Large intestine (tissue), 3 donors: ENCODE measurements at regions not wholly inside any gene's neighbourhood (a gene's known extent, or its start where the extent isn't known, plus 50 kb on each side); places are given as distances from the start of the nearest gene placed in this dataset.

Source experiments
- DNase-seq, 2 donors: peaks; one replicate each; pipeline versions ENCODE4 v3.0.0 to v3.0.0-alpha.2; 2013
- H3K27ac ChIP-seq: one replicate; pipeline ENCODE4 v1.5.1; 2013; ENCODE audit warnings: low read length
- H3K27me3 ChIP-seq: 2 replicates; pipeline ENCODE4 v1.6.1; 2013; ENCODE audit warnings: low read length; ENCODE audit not compliant: control insufficient read depth, insufficient read depth
- H3K36me3 ChIP-seq: 2 replicates; pipeline ENCODE4 v1.6.1; 2013; ENCODE audit warnings: low read length; ENCODE audit not compliant: control insufficient read depth, insufficient read depth
- H3K4me1 ChIP-seq: one replicate; pipeline ENCODE4 v1.6.1; 2013; ENCODE audit warnings: low read length; ENCODE audit not compliant: control insufficient read depth, insufficient read depth
- H3K4me3 ChIP-seq: one replicate; pipeline ENCODE4 v1.5.1; 2013; ENCODE audit warnings: low read length
- H3K9me3 ChIP-seq: one replicate; pipeline ENCODE4 v1.6.1; 2013; ENCODE audit warnings: mild to moderate bottlenecking, low read depth, low read length, moderate library complexity; ENCODE audit not compliant: control insufficient read depth
- whole genome bisulfite sequencing: methylation state at CpG from one replicate; pipeline ENCODE4 v1.1.5; 2013; ENCODE audit warnings: low lambda C conversion rate; ENCODE audit not compliant: insufficient coverage; 5-methylcytosine and 5-hydroxymethylcytosine counted together

DNA sequence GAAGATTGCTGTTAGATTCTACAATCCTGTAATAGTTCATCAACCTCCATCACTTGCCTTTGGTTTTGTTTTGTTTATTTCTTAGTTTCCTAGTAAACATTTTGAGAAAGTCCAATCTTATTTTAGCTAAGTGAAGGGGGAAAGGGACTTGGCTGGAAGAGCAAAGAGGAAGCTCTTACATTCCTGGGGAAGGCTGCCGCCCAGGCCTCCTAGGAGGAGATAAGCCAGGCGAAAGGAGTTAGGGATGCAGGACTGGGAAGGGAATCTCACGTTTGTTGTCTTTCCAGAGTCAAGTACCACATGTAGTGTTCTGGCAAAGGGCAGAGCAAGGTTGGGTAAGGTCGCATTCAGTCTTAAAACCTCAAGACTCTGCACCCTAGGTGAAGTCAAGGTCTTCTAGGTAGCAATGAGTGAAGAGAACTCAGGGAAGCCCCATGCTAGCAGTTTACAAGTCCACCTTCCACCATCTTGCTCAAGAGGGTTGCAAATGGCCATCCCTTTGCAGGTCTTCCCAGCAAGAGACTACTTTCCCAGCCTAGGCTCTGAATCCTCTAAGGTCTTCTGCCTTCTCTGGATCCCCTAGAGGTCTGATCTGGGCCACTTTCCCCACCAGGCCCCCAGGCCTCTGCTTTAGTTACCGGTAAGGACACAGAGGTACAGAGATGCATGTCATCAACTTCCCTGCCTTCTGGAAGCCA lies 320.7 kb downstream of the CYP26B1 start:
- Histone ChIP-seq H3K4me3 (no peak overlapping the region), H3K27me3 (peaks cover under 1% of the 10 kb centered on the region), H3K36me3 (no peaks in the 10 kb centered on the region), H3K4me1 (no peaks in the 10 kb centered on the region), H3K9me3 (no peaks in the 10 kb centered on the region), H3K27ac (no peak overlapping the region)
- WGBS: no CpG with 5 or more reads among the region's 5 CpGs
- no peak for DNase-seq

DNA sequence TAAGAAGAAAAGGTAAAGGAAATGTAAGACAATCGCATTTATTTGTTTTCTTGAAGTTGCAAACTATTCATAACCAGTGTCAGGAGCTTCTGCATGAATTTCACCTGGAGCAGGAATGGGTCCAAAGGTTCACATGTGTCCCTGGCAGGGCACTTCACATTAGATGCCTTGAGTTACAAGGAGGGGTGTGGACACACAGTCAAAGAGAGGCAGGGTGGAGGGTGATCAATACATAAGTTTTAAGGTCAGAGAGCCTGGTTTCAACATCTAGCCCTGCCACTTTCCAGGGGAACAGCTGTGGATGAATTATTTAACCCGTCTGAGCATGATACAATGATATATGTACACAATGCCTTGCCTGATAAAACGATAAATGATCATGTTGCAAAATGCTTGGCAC lies 321.4 kb downstream of the CYP26B1 start:
- H3K36me3 ChIP-seq: no peaks in the 10 kb centered on the region
- no peak overlapping the region for H3K4me3 ChIP-seq
- WGBS: 83% methylated on average over 1 of the region's 3 CpGs
- H3K27ac ChIP-seq: no peak overlapping the region
- no peaks in the 10 kb centered on the region for H3K27me3 ChIP-seq
- DNase-seq: peak; percentile 30 to 37
- H3K9me3 ChIP-seq: no peaks in the 10 kb centered on the region
- no peaks in the 10 kb centered on the region for H3K4me1 ChIP-seq

- Histone ChIP-seq H3K4me1 (no peaks in the 10 kb centered on the region), H3K4me3 (no peak overlapping the region), H3K27ac (no peak overlapping the region), H3K36me3 (no peaks in the 10 kb centered on the region), H3K9me3 (no peaks in the 10 kb centered on the region), H3K27me3 (no peaks in the 10 kb centered on the region)
- no CpG with 5 or more reads among the region's 2 CpGs for WGBS
- DNase-seq: no peak
Measured at GRCh38 chr2:71824436-71824835, 323.2 kb downstream of the CYP26B1 start.

- no peak for DNase-seq
Measured at GRCh38 chr2:71823526-71823925, 324.1 kb downstream of the CYP26B1 start.

DNA sequence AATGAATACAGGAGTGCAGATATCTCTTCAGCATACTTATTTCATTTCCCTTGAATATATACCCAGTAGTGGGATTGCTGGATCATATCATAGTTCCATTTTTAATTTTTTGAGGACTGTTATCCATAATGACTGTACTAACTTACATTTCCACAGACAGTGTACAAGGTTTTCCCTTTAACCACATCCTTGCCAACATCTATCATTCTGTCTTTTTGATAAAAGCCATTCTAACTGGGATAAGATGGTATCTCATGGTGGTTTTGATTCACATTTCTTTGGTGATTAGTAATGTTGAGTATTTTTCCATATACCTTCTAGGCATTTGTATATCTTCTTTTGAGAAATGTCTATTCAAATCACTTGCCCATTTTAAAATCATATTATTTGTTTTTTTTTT lies 325.2 kb downstream of the CYP26B1 start:
- DNase-seq: no peak
- Histone ChIP-seq H3K4me1 (no peaks in the 10 kb centered on the region), H3K27ac (no peak overlapping the region), H3K36me3 (no peaks in the 10 kb centered on the region), H3K4me3 (no peak overlapping the region), H3K27me3 (no peaks in the 10 kb centered on the region), H3K9me3 (no peaks in the 10 kb centered on the region)

More at GRCh38 chr2:71823526-71823925, 324.1 kb downstream of the CYP26B1 start:
- H3K4me3 ChIP-seq: no peak overlapping the region
- no peaks in the 10 kb centered on the region for H3K4me1 ChIP-seq
- no peaks in the 10 kb centered on the region for H3K9me3 ChIP-seq
- H3K27me3 ChIP-seq: no peaks in the 10 kb centered on the region
- no peak overlapping the region for H3K27ac ChIP-seq
- H3K36me3 ChIP-seq: no peaks in the 10 kb centered on the region

DNA sequence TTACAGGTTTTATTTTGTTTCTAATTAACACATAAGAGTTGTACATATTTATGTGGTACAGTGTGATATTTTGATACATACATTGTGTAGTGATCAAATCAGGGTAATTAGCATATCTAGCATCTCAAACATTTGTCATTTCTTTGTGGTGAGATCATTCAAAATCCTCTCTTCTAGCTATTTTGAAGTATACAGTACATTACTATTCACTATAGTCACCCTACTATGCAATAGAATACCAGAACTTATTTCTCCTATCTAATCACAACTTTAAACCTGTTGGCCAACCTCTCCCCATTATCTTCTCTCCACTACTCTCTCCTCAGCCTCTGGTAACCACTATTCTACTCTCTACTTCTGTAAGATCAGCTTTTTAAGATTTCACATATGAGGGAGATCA lies 325.8 kb downstream of the CYP26B1 start:
- no peak for DNase-seq

DNA sequence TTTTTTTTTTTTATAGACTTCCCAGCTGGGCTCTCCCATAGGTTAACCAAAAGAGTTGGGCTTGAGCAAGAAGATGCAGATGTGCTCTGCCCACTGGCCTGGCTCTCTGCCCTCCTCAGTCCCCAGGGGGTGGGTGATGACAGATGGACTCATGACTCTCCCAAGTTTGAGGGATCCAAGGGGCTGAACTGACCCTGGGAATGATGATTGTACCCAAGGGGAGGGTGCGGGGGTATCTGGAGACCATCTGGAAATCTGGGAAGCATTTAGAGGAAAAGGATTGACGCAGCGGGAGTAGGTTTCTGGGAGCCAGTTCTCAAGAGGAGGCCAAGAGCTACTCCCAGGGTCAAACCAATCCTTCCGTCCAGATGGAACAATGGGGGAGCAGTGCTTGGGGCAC lies 330.8 kb downstream of the CYP26B1 start:
- no peak for DNase-seq
- no peaks in the 10 kb centered on the region for H3K27me3 ChIP-seq
- H3K36me3 ChIP-seq: no peaks in the 10 kb centered on the region
- no peaks in the 10 kb centered on the region for H3K9me3 ChIP-seq
- no peaks in the 10 kb centered on the region for H3K4me1 ChIP-seq
- no peak overlapping the region for H3K4me3 ChIP-seq
- H3K27ac ChIP-seq: no peak overlapping the region
- WGBS: no CpG with 5 or more reads among the region's 4 CpGs

More for the DNA sequence above, 325.8 kb downstream of the CYP26B1 start:
- no peaks in the 10 kb centered on the region for H3K36me3 ChIP-seq
- H3K27ac ChIP-seq: no peak overlapping the region
- no peak overlapping the region for H3K4me3 ChIP-seq
- no peaks in the 10 kb centered on the region for H3K9me3 ChIP-seq
- H3K4me1 ChIP-seq: no peaks in the 10 kb centered on the region
- no peaks in the 10 kb centered on the region for H3K27me3 ChIP-seq

GRCh38 chr2:71815701-71816474 lies 331.8 kb downstream of the CYP26B1 start:
- Histone ChIP-seq H3K4me1 (no peaks in the 10 kb centered on the region), H3K27ac (no peak overlapping the region), H3K36me3 (no peaks in the 10 kb centered on the region), H3K9me3 (no peaks in the 10 kb centered on the region), H3K27me3 (no peaks in the 10 kb centered on the region), H3K4me3 (no peak overlapping the region)
- no peak for DNase-seq
- whole genome bisulfite sequencing: no CpG with 5 or more reads among the region's 5 CpGs

DNA sequence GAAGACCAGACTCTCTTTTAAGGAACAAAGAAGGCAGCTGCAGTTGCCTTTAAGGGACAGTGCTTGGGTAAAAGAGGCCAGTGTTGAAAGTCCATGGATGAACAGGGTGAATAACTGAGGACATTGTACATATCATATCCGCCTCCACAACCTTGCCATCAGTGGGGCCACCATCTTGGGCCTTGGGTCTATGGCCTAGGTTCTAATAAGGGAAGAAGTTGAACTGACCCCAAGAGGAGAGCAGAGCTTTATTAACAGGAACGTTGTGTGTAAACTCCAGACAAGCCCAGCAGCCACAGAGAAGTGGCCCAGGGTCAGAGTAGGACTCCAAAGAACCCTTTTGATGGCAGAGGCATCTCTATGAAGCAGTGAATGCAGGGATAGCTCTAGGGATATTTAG lies 332.8 kb downstream of the CYP26B1 start:
- no CpG with 5 or more reads among the region's 2 CpGs for WGBS
- H3K4me1 ChIP-seq: no peaks in the 10 kb centered on the region
- DNase-seq: no peak
- H3K4me3 ChIP-seq: no peak overlapping the region
- no peaks in the 10 kb centered on the region for H3K27me3 ChIP-seq
- no peak overlapping the region for H3K27ac ChIP-seq
- H3K9me3 ChIP-seq: no peaks in the 10 kb centered on the region
- H3K36me3 ChIP-seq: no peaks in the 10 kb centered on the region

DNA sequence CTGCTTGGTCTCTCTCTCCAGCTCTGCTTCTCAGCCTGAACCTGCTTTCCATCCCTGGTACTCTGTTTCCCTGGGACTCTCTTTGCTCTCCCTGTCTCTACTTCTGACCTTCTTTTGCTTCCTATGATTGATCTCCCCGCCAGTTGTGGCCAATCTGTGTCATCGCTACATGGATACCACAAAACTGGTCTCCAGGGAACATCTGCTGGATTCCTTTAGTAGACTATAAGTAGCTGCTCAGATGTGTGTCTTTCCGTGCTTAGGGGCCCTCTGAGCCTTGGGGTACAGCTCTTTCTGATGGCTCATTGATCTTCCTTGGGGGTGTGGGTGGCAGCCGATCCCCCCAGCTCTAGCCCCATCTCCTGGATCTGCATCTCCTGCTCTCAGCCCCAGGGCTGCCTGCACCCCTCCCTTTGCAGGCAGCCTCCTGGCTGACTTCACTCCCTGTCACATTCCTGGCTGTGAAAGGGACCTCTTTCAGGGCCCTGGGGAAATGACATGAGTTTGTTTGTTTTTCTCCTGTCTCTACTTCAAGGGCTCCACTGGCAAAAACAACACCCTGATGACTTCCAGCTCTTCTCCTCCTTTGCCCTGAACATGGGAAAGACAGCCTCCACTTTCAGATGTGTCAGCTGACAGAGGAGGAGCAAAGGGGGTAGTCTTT lies 333.7 kb downstream of the CYP26B1 start:
- H3K27ac ChIP-seq: no peak overlapping the region
- WGBS: no CpG with 5 or more reads among the region's 4 CpGs
- H3K27me3 ChIP-seq: no peaks in the 10 kb centered on the region

More for the DNA sequence above, 333.7 kb downstream of the CYP26B1 start:
- no peaks in the 10 kb centered on the region for H3K9me3 ChIP-seq
- no peak for DNase-seq
- H3K4me3 ChIP-seq: no peak overlapping the region
- H3K36me3 ChIP-seq: no peaks in the 10 kb centered on the region
- H3K4me1 ChIP-seq: no peaks in the 10 kb centered on the region
